ENCODE measurements at regions not wholly inside any gene's neighbourhood (a gene's known extent, or its start where the extent isn't known, plus 50 kb on each side); places are given as distances from the start of the nearest gene placed in this dataset.

DNA sequence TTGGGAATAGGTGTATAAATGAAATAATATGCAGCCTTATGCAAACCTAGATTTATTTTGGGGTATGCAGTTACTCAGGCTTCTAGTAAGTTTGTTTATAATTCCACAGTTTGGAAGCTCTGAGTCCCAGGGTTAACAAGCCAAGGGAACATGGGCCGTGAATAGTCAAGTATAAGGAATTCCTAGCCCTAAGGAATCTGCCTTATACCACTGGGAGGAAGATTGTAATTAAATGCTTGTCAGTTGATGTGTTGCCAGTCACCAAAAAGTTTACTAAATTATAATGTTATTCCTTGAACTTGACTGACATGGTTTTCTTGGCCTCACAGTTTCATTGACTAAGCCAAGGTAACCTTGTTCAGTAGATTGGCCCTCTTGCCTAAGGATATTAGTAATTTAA is 72.4 kb upstream of the SGO1 start:
- no peak for DNase-seq (ENCODE audit: low read depth)
- TF ChIP-seq CTCF (IDR thresholded peaks at IDR 0.05; ENCODE audit: insufficient read depth, low read depth, low read length, missing control alignments) = no peak

GRCh38 chr3:20256144-20256543 is 70.1 kb upstream of the SGO1 start:
- DNase-seq (ENCODE audit: low read depth) = peak; percentile 23
- H3K4me3 ChIP-seq (ENCODE audit: low read length) = no peak overlapping the region
- TF ChIP-seq CTCF (IDR thresholded peaks at IDR 0.05; ENCODE audit: insufficient read depth, low read depth, low read length, missing control alignments) = no peak

More for the DNA sequence above, 72.4 kb upstream of the SGO1 start:
- no peak overlapping the region for H3K4me3 ChIP-seq (ENCODE audit: low read length)

DNA sequence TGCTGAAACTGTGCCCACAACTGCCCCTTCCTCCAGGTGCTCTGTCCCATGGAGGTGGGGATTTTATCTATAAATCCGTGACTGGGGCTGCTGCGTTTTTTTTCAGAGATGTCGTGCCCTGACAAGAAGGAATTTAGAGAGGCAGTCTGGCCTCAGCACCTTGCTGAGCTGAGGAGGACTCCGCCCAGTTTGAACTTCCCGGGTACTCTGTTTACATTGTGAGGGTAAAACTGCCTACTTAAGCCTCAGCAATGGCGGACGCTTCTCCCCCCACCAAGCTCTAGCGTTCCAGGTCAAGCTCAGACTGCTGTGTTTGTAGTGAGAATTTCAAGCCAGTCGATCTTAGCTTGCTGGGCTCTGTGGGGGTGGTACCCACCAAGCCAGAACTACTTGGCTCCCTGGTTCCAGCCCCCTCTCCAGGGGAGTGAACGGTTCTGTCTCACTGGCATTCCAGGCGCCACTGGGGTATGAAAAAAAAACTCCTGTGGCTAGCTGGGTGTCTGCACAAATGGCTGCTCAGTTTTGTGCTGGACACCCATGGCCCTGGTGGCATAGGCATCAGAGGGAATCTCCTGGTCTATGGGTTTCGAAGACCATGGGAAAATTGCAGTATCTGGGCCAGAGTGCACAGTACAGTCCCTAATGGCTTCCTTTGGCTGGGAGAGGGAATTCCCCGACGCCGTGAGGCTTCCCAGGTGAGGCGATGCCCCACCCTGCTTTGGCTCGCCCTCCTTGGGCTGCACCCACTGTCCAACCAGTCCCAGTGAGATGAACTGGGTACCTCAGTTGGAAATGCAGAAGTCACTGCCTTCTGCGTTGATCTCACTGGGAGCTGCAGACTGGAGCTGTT is 68.5 kb upstream of the SGO1 start:
- no peak for DNase-seq (ENCODE audit: low read depth)
- no peak overlapping the region for H3K4me3 ChIP-seq (ENCODE audit: low read length)
- no peak for TF ChIP-seq CTCF (IDR thresholded peaks at IDR 0.05; ENCODE audit: insufficient read depth, low read depth, low read length, missing control alignments)

DNA sequence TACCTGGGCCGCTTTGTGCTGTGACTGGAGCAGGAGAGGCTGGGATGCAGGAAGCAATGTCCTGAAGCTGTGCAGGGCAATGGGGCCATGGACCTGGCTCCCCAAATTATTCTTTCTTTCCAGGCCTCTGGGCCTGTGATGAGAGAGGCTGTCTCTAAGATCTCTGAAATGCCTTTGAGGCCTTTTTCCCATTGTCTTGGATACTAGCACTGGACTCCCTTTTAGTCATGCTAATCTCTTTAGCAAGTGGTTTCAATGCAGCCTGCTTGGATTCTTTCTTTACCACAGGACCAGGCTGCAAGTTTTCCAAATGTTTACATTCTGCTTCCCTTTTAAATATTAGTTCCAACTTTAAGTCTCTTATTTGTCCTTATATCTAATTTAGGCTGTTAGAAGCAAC is 64.8 kb upstream of the SGO1 start:
- H3K4me3 ChIP-seq (ENCODE audit: low read length) = no peak overlapping the region
- no peak for DNase-seq (ENCODE audit: low read depth)
- no peak for TF ChIP-seq CTCF (IDR thresholded peaks at IDR 0.05; ENCODE audit: insufficient read depth, low read depth, low read length, missing control alignments)

- H3K4me3 ChIP-seq (ENCODE audit: low read length) = no peak overlapping the region
- no peak for DNase-seq (ENCODE audit: low read depth)
- TF ChIP-seq CTCF (IDR thresholded peaks at IDR 0.05; ENCODE audit: insufficient read depth, low read depth, low read length, missing control alignments) = no peak
Observed at GRCh38 chr3:20250314-20250713, 64.3 kb upstream of the SGO1 start.

DNA sequence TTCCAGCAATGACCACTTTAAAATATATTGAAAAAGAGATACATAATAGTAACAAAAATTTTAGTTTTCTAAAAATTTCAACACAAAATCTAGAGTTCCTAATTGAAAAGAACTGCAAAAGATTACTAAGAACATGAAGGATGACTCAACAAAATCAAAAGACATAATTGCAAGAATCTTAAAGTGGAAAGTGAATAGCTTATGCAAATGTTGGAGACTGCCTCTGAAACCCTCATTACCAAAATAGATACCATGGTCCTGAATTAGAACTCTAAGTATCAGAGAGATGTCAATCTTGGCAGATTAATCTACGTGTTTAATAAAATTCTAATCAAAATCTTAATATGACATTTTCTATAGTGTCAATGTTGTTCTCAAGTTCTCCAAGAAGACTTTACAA is 60.7 kb upstream of the SGO1 start:
- no peak for DNase-seq (ENCODE audit: low read depth)
- H3K4me3 ChIP-seq (ENCODE audit: low read length) = no peak overlapping the region
- TF ChIP-seq CTCF (IDR thresholded peaks at IDR 0.05; ENCODE audit: insufficient read depth, low read depth, low read length, missing control alignments) = no peak

DNA sequence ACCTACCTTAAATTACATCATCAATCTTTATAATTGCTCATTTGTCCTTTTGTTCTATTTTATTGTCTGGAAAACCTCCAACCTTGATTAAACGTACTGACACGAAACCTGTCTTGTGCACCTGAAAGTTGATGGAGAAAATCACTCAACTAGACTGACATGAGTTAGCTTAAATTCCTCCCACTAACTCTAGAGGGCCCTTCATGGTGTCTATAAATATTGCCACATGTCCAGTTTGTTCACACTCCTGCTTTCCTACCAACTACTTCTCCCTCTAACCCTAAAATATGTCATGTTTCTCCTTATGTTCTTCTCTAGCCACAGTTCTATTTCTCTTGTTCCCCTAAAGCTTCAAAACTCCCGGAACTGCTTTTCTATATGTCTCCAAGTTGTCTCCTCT is 59.8 kb upstream of the SGO1 start:
- no peak for DNase-seq (ENCODE audit: low read depth)
- no peak overlapping the region for H3K4me3 ChIP-seq (ENCODE audit: low read length)
- peak; percentile 25 for TF ChIP-seq CTCF (IDR thresholded peaks at IDR 0.05; ENCODE audit: insufficient read depth, low read depth, low read length, missing control alignments)

Data from epithelial cell of esophagus (primary cell).